ENCODE measurements at regions not wholly inside any gene's neighbourhood (a gene's known extent, or its start where the extent isn't known, plus 50 kb on each side); places are given as distances from the start of the nearest gene placed in this dataset.

DNA sequence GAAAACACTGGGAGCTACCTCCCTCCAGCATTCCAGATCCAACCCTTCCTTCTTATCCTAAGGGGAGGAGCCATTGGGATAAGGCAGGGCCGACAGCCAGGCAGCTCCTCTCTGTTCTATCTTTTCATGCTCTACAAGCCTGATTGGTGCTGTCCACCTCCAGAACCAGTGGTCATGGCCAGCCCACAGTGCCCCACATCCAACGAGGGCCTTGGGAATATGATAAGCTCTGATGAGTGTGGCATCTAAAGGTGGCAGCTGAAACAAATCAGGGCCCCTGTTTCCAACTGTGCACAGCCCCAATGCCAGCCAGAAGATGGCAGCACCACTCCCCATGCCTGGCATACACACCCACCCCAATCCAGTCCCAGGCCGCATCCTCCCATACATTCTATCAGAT, 329.3 kb downstream of the C1D start:
- FAIRE-seq (peak; percentile 88), DNase-seq (ENCODE audit: low read depth, low spot score) (peak; percentile 55)
- Histone ChIP-seq H3K79me2 (ENCODE audit: control insufficient read depth, insufficient read depth, low read length) (no peaks in the 10 kb centered on the region), H3K27me3 (ENCODE audit: control insufficient read depth in 2 of 2, insufficient read depth in 2 of 2, low read length in 2 of 2) (no peaks in the 10 kb centered on the region), H3K9ac (replicated peaks; ENCODE audit: extremely low read depth, insufficient read depth, low read length) (no peak overlapping the region), H3K4me2 (ENCODE audit: insufficient read depth, low read length) (no peak overlapping the region), H3K9me3 (replicated peaks; ENCODE audit: control insufficient read depth, insufficient read depth, low read length) (no peaks in the 10 kb centered on the region), H4K20me1 (replicated peaks; ENCODE audit: control insufficient read depth, extremely low read depth, insufficient read depth, low read length) (no peaks in the 10 kb centered on the region), H3K36me3 (ENCODE audit: control insufficient read depth in 2 of 2, extremely low read depth in 1 of 2, insufficient read depth in 2 of 2, low read length in 2 of 2) (no peaks in the 10 kb centered on the region), H3K4me3 (replicated peaks in 1 of 3; ENCODE audit: insufficient read depth in 1 of 3, low read depth in 1 of 3, low read length in 3 of 3) (no peak overlapping the region), H3K9me1 (replicated peaks; ENCODE audit: control insufficient read depth, extremely low read depth, insufficient read depth, low read length) (no peaks in the 10 kb centered on the region), H3K27ac (ENCODE audit: insufficient read depth, low read depth, low read length) (no peak overlapping the region), H2AFZ (ENCODE audit: low read depth, low read length) (peak overlapping the region; percentile 71), H3K4me1 (ENCODE audit: control insufficient read depth, extremely low read depth, insufficient read depth, low read length) (no peaks in the 10 kb centered on the region)
- TF ChIP-seq EZH2 (IDR thresholded peaks at IDR 0.05; ENCODE audit: borderline replicate concordance, low read depth, low read length, severe bottlenecking) (no peak), POLR2AphosphoS5 (IDR thresholded peaks at IDR 0.05; ENCODE audit: insufficient read depth, low read depth, low read length) (no peak), GATA2 (IDR thresholded peaks at IDR 0.05; ENCODE audit: insufficient read depth, insufficient read length, low read depth, low read length) (no peak), FOS (IDR thresholded peaks at IDR 0.05; ENCODE audit: borderline replicate concordance, insufficient read depth, low read length) (no peak), POLR2A (IDR thresholded peaks at IDR 0.05; ENCODE audit: low read depth, low read length) (no peak), JUN (IDR thresholded peaks at IDR 0.05; ENCODE audit: borderline replicate concordance, insufficient read depth, insufficient read length, low read depth) (no peak), MYC (IDR thresholded peaks at IDR 0.05; ENCODE audit: low read depth, low read length) (no peak)
- TF ChIP-seq, protein P1, sequence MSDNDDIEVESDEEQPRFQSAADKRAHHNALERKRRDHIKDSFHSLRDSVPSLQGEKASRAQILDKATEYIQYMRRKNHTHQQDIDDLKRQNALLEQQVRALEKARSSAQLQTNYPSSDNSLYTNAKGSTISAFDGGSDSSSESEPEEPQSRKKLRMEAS (IDR thresholded peaks at IDR 0.05; ENCODE audit: insufficient read depth, insufficient read length): no peak
- TF ChIP-seq, protein P2, sequence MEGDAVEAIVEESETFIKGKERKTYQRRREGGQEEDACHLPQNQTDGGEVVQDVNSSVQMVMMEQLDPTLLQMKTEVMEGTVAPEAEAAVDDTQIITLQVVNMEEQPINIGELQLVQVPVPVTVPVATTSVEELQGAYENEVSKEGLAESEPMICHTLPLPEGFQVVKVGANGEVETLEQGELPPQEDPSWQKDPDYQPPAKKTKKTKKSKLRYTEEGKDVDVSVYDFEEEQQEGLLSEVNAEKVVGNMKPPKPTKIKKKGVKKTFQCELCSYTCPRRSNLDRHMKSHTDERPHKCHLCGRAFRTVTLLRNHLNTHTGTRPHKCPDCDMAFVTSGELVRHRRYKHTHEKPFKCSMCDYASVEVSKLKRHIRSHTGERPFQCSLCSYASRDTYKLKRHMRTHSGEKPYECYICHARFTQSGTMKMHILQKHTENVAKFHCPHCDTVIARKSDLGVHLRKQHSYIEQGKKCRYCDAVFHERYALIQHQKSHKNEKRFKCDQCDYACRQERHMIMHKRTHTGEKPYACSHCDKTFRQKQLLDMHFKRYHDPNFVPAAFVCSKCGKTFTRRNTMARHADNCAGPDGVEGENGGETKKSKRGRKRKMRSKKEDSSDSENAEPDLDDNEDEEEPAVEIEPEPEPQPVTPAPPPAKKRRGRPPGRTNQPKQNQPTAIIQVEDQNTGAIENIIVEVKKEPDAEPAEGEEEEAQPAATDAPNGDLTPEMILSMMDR (IDR thresholded peaks at IDR 0.05; ENCODE audit: extremely low read depth in 1 of 2, insufficient read depth in 1 of 2, low read depth in 1 of 2, low read length in 2 of 2): peak; percentile 32 to 82
- CTCF ChIA-PET: interaction anchor here (0.6 to 8.1 kb wide), 36 partner anchors 10 to 1304 kb away, joined by 3 to 211 read pairs (median 4); no protein-coding TSS in a partner anchor
- intact Hi-C loops (cut with micrococcal nuclease): loop anchor here (1.0 to 5.0 kb wide), 6 partner anchors 92 to 1304 kb away; no protein-coding TSS in a partner anchor
- POLR2A ChIA-PET: no interaction called here
- dilution Hi-C loops (cut with MboI; ENCODE audit: extremely low pct_ligation_motif_present, low sequenced_read_pairs): no loop called here
- no TSS peak for BruUV-seq (replicated peaks)
